SK-N-SH (cell line): ENCODE measurements at regions not wholly inside any gene's neighbourhood (a gene's known extent, or its start where the extent isn't known, plus 50 kb on each side); places are given as distances from the start of the nearest gene placed in this dataset.

Experiments used
- CTCF ChIP-seq: fragments of 200-600 bp; sonication (generic); IDR thresholded peaks from 2 replicates; pipeline ENCODE4 v1.6.1; 2017; ENCODE audit warnings: antibody characterized with exemption, mild to moderate bottlenecking, moderate library complexity
- EP300 ChIP-seq, 2 experiments: IDR thresholded peaks; 2 replicates each; pipeline versions ENCODE4 v1.4.0 to v1.6.1; 2012; ENCODE audit warnings: borderline replicate concordance in 1 of 2, low read depth in 1 of 2, low read length in 1 of 2
- EZH2phosphoT487 ChIP-seq: fragments of 200-600 bp; sonication (generic); IDR thresholded peaks from 2 replicates; pipeline ENCODE4 v1.6.1; 2017; ENCODE audit warnings: low read depth, mixed run types, mild to moderate bottlenecking, antibody characterized with exemption, moderate library complexity, borderline replicate concordance
- FOXJ3 ChIP-seq: sonication (generic); formaldehyde crosslinking; IDR thresholded peaks from 2 replicates; pipeline ENCODE4 v1.5.1; 2020; ENCODE audit warnings: mild to moderate bottlenecking, missing genetic modification reagents
- NRF1 ChIP-seq: IDR thresholded peaks from 2 replicates; pipeline ENCODE4 v1.6.1; 2012; ENCODE audit warnings: low read depth, mild to moderate bottlenecking, low read length
- POLR2AphosphoS5 ChIP-seq: IDR thresholded peaks from 2 replicates; pipeline ENCODE4 v1.6.1; 2012; ENCODE audit warnings: low read depth, low read length
- RFX5 ChIP-seq: IDR thresholded peaks from 2 replicates; pipeline ENCODE4 v1.6.1; 2012; ENCODE audit warnings: mild to moderate bottlenecking, improper control_type of control experiment, low read length
- YY1 ChIP-seq: IDR thresholded peaks from 2 replicates; pipeline ENCODE4 v1.4.0; 2012; ENCODE audit warnings: low read depth, mild to moderate bottlenecking

GRCh38 chr1:80158266-80158665 lies 1151.7 kb upstream of the ADGRL4 start:
- TF ChIP-seq FOXJ3 (CRISPR knock-in tag) (no peak), YY1 (no peak), CTCF (no peak), POLR2AphosphoS5 (no peak), EP300 (IDR thresholded peaks at IDR 0.05; ENCODE audit: borderline replicate concordance in 1 of 2, low read depth in 1 of 2, low read length in 1 of 2) (no peak), EZH2phosphoT487 (no peak), RFX5 (no peak), NRF1 (no peak)
